Fibroblast of villous mesenchyme (primary cell): ENCODE measurements at regions not wholly inside any gene's neighbourhood (a gene's known extent, or its start where the extent isn't known, plus 50 kb on each side); places are given as distances from the start of the nearest gene placed in this dataset.

Source experiments
- DNase-seq: peaks from one replicate; pipeline ENCODE4 v3.0.0-alpha.2; 2010; ENCODE audit warnings: low read depth
- H3K4me3 ChIP-seq: 2 replicates; pipeline ENCODE4 v1.5.1; 2011; ENCODE audit warnings: low read depth, mild to moderate bottlenecking, low read length
- TF ChIP-seq, protein P1 (sequence below): IDR thresholded peaks from 2 replicates; pipeline ENCODE4 v1.5.1; 2012; ENCODE audit warnings: low read depth, mild to moderate bottlenecking, low read length; ENCODE audit not compliant: insufficient read depth

GRCh38 chr3:104175696-104176095 lies 1191.0 kb upstream of the ALCAM start:
- TF ChIP-seq, protein P1, sequence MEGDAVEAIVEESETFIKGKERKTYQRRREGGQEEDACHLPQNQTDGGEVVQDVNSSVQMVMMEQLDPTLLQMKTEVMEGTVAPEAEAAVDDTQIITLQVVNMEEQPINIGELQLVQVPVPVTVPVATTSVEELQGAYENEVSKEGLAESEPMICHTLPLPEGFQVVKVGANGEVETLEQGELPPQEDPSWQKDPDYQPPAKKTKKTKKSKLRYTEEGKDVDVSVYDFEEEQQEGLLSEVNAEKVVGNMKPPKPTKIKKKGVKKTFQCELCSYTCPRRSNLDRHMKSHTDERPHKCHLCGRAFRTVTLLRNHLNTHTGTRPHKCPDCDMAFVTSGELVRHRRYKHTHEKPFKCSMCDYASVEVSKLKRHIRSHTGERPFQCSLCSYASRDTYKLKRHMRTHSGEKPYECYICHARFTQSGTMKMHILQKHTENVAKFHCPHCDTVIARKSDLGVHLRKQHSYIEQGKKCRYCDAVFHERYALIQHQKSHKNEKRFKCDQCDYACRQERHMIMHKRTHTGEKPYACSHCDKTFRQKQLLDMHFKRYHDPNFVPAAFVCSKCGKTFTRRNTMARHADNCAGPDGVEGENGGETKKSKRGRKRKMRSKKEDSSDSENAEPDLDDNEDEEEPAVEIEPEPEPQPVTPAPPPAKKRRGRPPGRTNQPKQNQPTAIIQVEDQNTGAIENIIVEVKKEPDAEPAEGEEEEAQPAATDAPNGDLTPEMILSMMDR, result no peak
- no peak for DNase-seq
- no peak overlapping the region for H3K4me3 ChIP-seq

- H3K4me3 ChIP-seq, result no peak overlapping the region
- no peak for DNase-seq
- TF ChIP-seq, protein P1, result no peak
These were observed 1190.0 kb upstream of the ALCAM start for GRCh38 chr3:104176706-104177105.

DNA sequence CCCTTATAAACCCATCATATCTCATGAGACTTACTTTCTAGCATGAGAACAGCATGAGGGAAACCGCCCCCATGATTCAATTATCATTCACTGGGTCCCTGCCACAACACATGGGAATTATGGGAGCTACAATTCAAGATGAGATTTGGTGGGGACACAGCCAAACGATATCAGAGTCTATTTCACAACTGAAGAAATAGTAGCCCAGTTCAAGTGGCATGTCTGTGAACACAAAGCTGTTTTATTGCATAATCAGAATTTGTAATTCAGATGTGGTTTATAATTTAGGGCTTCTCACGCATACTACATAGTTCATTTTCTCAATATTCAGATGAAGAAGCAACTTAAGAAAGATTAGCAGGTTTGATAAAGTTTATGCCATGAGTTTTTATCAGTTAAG lies 1188.0 kb upstream of the ALCAM start:
- DNase-seq, result no peak
- H3K4me3 ChIP-seq, result no peak overlapping the region
- TF ChIP-seq, protein P1, result no peak

- no peak overlapping the region for H3K4me3 ChIP-seq
- peak; percentile 6 for DNase-seq
- TF ChIP-seq, protein P1, result no peak
These were observed 1185.8 kb upstream of the ALCAM start for GRCh38 chr3:104180906-104181305.

- DNase-seq, result no peak
- H3K4me3 ChIP-seq, result no peak overlapping the region
- TF ChIP-seq, protein P1, result no peak
These were observed 1176.0 kb upstream of the ALCAM start for GRCh38 chr3:104190681-104191080.

DNA sequence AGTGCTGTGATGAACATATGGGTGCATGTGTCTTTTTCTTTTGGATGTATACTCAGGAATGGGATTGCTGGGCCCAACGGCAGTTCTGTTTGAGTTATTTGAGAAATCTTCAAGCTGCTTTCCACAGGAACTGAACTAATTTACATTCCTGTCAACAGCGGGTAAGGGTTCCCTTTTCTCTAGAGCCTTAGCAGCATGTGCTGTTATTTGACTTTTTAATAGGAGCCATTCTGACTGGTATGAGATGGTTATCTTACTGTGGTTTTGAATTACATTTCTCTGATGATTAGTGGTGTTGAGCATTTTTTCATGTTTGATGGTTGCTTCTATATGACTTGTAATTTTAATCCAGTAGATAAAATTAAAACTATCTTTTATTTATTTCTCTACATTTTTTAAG lies 1168.6 kb upstream of the ALCAM start:
- no peak overlapping the region for H3K4me3 ChIP-seq
- DNase-seq, result peak; percentile 0
- TF ChIP-seq, protein P1, result no peak

GRCh38 chr3:104206925-104207324 lies 1159.8 kb upstream of the ALCAM start:
- TF ChIP-seq, protein P1, result no peak
- no peak for DNase-seq
- no peak overlapping the region for H3K4me3 ChIP-seq
